ENCODE measurements at regions not wholly inside any gene's neighbourhood (a gene's known extent, or its start where the extent isn't known, plus 50 kb on each side); places are given as distances from the start of the nearest gene placed in this dataset.

DNA sequence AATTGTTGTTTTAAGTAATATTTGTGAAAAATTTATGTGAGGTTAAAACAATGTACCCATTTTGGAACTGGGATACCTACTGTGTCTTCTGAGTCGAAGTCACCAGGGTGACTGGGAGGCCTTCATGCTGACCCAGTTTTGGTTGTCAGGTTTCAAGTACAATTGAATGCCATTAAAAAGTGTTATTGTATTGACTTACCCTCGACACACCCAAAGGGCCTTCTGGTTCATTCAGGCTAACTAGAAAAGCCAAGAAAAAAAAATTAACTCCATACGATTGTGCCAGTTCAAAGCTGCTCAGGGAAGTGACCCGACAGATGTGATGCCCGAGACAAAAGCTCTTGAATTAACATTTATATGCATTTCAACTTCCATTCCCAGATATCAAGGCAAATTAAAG is 190.0 kb downstream of the ST6GAL2 start:
- Histone ChIP-seq H3K36me3 (no peaks in the 10 kb centered on the region), H3K4me1 (no peaks in the 10 kb centered on the region), H3K9me3 (no peaks in the 10 kb centered on the region), H3K4me3 (no peak overlapping the region), H3K27me3 (no peaks in the 10 kb centered on the region), H3K27ac (no peak overlapping the region)
- TF ChIP-seq POLR2AphosphoS5 (IDR thresholded peaks at IDR 0.05; ENCODE audit: insufficient read depth in 1 of 2, low read depth in 1 of 2) (no peak), POLR2A (IDR thresholded peaks at IDR 0.05) (no peak)
- TF ChIP-seq, protein P1, sequence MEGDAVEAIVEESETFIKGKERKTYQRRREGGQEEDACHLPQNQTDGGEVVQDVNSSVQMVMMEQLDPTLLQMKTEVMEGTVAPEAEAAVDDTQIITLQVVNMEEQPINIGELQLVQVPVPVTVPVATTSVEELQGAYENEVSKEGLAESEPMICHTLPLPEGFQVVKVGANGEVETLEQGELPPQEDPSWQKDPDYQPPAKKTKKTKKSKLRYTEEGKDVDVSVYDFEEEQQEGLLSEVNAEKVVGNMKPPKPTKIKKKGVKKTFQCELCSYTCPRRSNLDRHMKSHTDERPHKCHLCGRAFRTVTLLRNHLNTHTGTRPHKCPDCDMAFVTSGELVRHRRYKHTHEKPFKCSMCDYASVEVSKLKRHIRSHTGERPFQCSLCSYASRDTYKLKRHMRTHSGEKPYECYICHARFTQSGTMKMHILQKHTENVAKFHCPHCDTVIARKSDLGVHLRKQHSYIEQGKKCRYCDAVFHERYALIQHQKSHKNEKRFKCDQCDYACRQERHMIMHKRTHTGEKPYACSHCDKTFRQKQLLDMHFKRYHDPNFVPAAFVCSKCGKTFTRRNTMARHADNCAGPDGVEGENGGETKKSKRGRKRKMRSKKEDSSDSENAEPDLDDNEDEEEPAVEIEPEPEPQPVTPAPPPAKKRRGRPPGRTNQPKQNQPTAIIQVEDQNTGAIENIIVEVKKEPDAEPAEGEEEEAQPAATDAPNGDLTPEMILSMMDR (IDR thresholded peaks at IDR 0.05): no peak
- DNase-seq (ENCODE audit: extremely low spot score in 2 of 2): no peak
- intact Hi-C loops (cut with DNase I): no loop called here

GRCh38 chr2:106700616-106701015 is 185.4 kb downstream of the ST6GAL2 start:
- H3K4me1 ChIP-seq: no peaks in the 10 kb centered on the region
- H3K36me3 ChIP-seq: no peaks in the 10 kb centered on the region
- DNase-seq (ENCODE audit: extremely low spot score in 2 of 2): no peak
- no peak overlapping the region for H3K4me3 ChIP-seq
- H3K9me3 ChIP-seq: no peaks in the 10 kb centered on the region
- no peaks in the 10 kb centered on the region for H3K27me3 ChIP-seq
- intact Hi-C loops (cut with DNase I): loop anchor here (2.0 kb wide), 1 partner anchor 64 kb away; no protein-coding TSS in a partner anchor
- no peak overlapping the region for H3K27ac ChIP-seq
- no peak for TF ChIP-seq POLR2A (IDR thresholded peaks at IDR 0.05)
- TF ChIP-seq, protein P1 (IDR thresholded peaks at IDR 0.05): no peak
- no peak for TF ChIP-seq POLR2AphosphoS5 (IDR thresholded peaks at IDR 0.05; ENCODE audit: insufficient read depth in 1 of 2, low read depth in 1 of 2)

GRCh38 chr2:106701203-106702022 is 184.6 kb downstream of the ST6GAL2 start:
- peaks cover 3% of the 10 kb centered on the region for H3K4me1 ChIP-seq
- H3K36me3 ChIP-seq: no peaks in the 10 kb centered on the region
- H3K4me3 ChIP-seq: no peak overlapping the region
- no peak for DNase-seq (ENCODE audit: extremely low spot score in 2 of 2)
- intact Hi-C loops (cut with DNase I): loop anchor here (2.0 kb wide), 1 partner anchor 65 kb away; no protein-coding TSS in a partner anchor
- no peaks in the 10 kb centered on the region for H3K27me3 ChIP-seq
- no peaks in the 10 kb centered on the region for H3K9me3 ChIP-seq
- H3K27ac ChIP-seq: no peak overlapping the region
- TF ChIP-seq, protein P1 (IDR thresholded peaks at IDR 0.05): no peak
- TF ChIP-seq POLR2A (IDR thresholded peaks at IDR 0.05): no peak
- no peak for TF ChIP-seq POLR2AphosphoS5 (IDR thresholded peaks at IDR 0.05; ENCODE audit: insufficient read depth in 1 of 2, low read depth in 1 of 2)

DNA sequence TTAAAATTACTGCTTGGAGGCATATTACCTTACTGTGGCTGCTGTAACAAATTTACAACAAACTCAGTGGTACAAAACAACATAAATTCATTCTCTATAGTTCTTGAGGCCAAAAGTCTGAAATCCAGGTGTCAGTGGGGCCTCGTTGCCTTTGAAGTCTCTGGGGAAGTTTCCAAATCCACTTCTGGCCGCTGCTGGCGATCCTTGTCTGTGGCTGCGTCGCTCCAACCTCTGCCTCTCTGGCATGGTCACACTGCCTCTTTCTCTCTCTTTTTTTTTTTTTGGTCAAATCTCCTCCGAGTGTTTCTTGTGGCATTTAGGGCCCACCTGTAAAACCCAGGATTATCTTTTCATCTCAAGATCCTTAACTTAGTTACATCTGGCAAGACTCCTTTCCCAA is 182.8 kb downstream of the ST6GAL2 start:
- Histone ChIP-seq H3K36me3 (no peaks in the 10 kb centered on the region), H3K27me3 (no peaks in the 10 kb centered on the region), H3K4me3 (no peak overlapping the region), H3K4me1 (peaks cover 10% of the 10 kb centered on the region), H3K9me3 (no peaks in the 10 kb centered on the region), H3K27ac (no peak overlapping the region)
- intact Hi-C loops (cut with DNase I): no loop called here
- TF ChIP-seq POLR2AphosphoS5 (IDR thresholded peaks at IDR 0.05; ENCODE audit: insufficient read depth in 1 of 2, low read depth in 1 of 2) (no peak), POLR2A (IDR thresholded peaks at IDR 0.05) (no peak)
- TF ChIP-seq, protein P1 (IDR thresholded peaks at IDR 0.05): no peak
- no peak for DNase-seq (ENCODE audit: extremely low spot score in 2 of 2)

DNA sequence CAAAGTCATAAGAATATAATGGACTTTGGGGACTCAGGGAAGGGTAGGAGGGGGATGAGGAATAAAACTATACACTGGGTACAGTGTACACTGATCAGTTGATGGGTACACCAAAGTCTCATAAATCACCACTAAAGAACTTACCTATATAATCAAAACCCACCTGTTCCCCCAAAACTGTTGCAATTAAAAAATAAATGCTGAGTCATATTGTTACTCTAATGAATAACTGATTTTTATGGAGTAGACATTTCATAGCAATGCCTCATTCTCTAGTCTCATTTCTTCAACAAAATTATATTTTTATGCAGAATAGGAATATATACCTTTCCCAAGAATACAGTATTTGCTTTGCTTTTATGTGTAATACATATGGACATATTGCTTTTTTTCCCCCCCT is 181.2 kb downstream of the ST6GAL2 start:
- no peak for TF ChIP-seq POLR2AphosphoS5 (IDR thresholded peaks at IDR 0.05; ENCODE audit: insufficient read depth in 1 of 2, low read depth in 1 of 2)
- TF ChIP-seq, protein P1 (IDR thresholded peaks at IDR 0.05): no peak
- no peak for TF ChIP-seq POLR2A (IDR thresholded peaks at IDR 0.05)
- intact Hi-C loops (cut with DNase I): loop anchor here (5.0 kb wide), 1 partner anchor 973 kb away; no protein-coding TSS in a partner anchor
- no peaks in the 10 kb centered on the region for H3K27me3 ChIP-seq
- H3K27ac ChIP-seq: no peak overlapping the region
- H3K9me3 ChIP-seq: no peaks in the 10 kb centered on the region
- no peaks in the 10 kb centered on the region for H3K36me3 ChIP-seq
- peaks cover 14% of the 10 kb centered on the region for H3K4me1 ChIP-seq
- no peak overlapping the region for H3K4me3 ChIP-seq
- no peak for DNase-seq (ENCODE audit: extremely low spot score in 2 of 2)
